WTC11 (cell line): ENCODE measurements at regions not wholly inside any gene's neighbourhood (a gene's known extent, or its start where the extent isn't known, plus 50 kb on each side); places are given as distances from the start of the nearest gene placed in this dataset.

Experiments used
- ATAC-seq: fragments of 200-7000 bp; cut with Tn5 transposase; 2 replicates; pipeline ENCODE4 v1.10.0; 2021; ENCODE audit warnings: mild to moderate bottlenecking, moderate library complexity
- CTCF ChIA-PET: fragments of 300-600 bp; sonication (Branson Sonifier 250); formaldehyde crosslinking; loops from one replicate; lab custom pipeline; 2021; ENCODE audit warnings: antibody characterized with exemption; lab: Charles Lee
- POLR2A ChIA-PET: fragments of 350-600 bp; sonication (Branson Sonifier 250); formaldehyde crosslinking; loops from one replicate; lab custom pipeline; 2021; ENCODE audit warnings: antibody characterized with exemption; lab: Charles Lee
- DNase-seq: peaks from one replicate; pipeline ENCODE4 v3.0.0; 2021; ENCODE audit warnings: low spot score
- H3K27ac Mint-ChIP-seq: 2 replicates; pipeline ENCODE4 v1.8.0; 2021; ENCODE audit warnings: mixed read lengths
- H3K27me3 Mint-ChIP-seq: 2 replicates; pipeline ENCODE4 v1.8.0; 2021; ENCODE audit warnings: low read depth, mild to moderate bottlenecking, moderate library complexity, mixed read lengths
- H3K36me3 Mint-ChIP-seq: 2 replicates; pipeline ENCODE4 v1.8.0; 2021; ENCODE audit warnings: mixed read lengths
- H3K4me1 Mint-ChIP-seq: 2 replicates; pipeline ENCODE4 v1.8.0; 2022; ENCODE audit warnings: mixed read lengths
- H3K4me3 Mint-ChIP-seq: 2 replicates; pipeline ENCODE4 v1.8.0; 2021; ENCODE audit warnings: mild to moderate bottlenecking, moderate library complexity, mixed read lengths
- H3K9me3 Mint-ChIP-seq: 2 replicates; pipeline ENCODE4 v1.8.0; 2021; ENCODE audit warnings: mixed read lengths
- ARID4B ChIP-seq: sonication (generic); formaldehyde crosslinking; IDR thresholded peaks from 2 replicates; pipeline ENCODE4 v1.8.0; 2023; ENCODE audit warnings: missing genetic modification reagents, mild to moderate bottlenecking, borderline replicate concordance
- CTCF ChIP-seq: fragments of 200-600 bp; IDR thresholded peaks from 2 replicates; pipeline ENCODE4 v1.8.0; 2022; ENCODE audit warnings: antibody characterized with exemption
- ESRRA ChIP-seq: sonication (generic); formaldehyde crosslinking; IDR thresholded peaks from 2 replicates; pipeline ENCODE4 v1.8.1; 2022; ENCODE audit warnings: mild to moderate bottlenecking, missing genetic modification reagents, borderline replicate concordance
- FOXJ3 ChIP-seq: sonication (generic); formaldehyde crosslinking; IDR thresholded peaks from 2 replicates; pipeline ENCODE4 v1.9.0; 2021; ENCODE audit warnings: missing genetic modification reagents, mild to moderate bottlenecking, borderline replicate concordance
- FOXK1 ChIP-seq: sonication (generic); formaldehyde crosslinking; IDR thresholded peaks from 2 replicates; pipeline ENCODE4 v1.8.0; 2022; ENCODE audit warnings: mild to moderate bottlenecking, moderate library complexity, missing genetic modification reagents
- FOXP4 ChIP-seq: sonication (generic); formaldehyde crosslinking; IDR thresholded peaks from 2 replicates; pipeline ENCODE4 v1.8.0; 2022; ENCODE audit warnings: mild to moderate bottlenecking, missing genetic modification reagents
- GABPB1 ChIP-seq: sonication (generic); formaldehyde crosslinking; IDR thresholded peaks from 2 replicates; pipeline ENCODE4 v1.8.1; 2023; ENCODE audit warnings: mild to moderate bottlenecking, missing genetic modification reagents
- HMGXB4 ChIP-seq: sonication (generic); formaldehyde crosslinking; IDR thresholded peaks from 2 replicates; pipeline ENCODE4 v1.8.1; 2023; ENCODE audit warnings: mild to moderate bottlenecking, moderate library complexity, missing genetic modification reagents
- KAT7 ChIP-seq: sonication (generic); formaldehyde crosslinking; IDR thresholded peaks from 2 replicates; pipeline ENCODE4 v1.8.1; 2023; ENCODE audit warnings: missing genetic modification reagents, mild to moderate bottlenecking, borderline replicate concordance
- MAX ChIP-seq: sonication (generic); formaldehyde crosslinking; IDR thresholded peaks from 2 replicates; pipeline ENCODE4 v1.8.0; 2022; ENCODE audit warnings: mild to moderate bottlenecking, missing genetic modification reagents
- MXD4 ChIP-seq: fragments of 250-450 bp; sonication (Bioruptor Pico); IDR thresholded peaks from 2 replicates; pipeline ENCODE4 v1.8.0; 2021; ENCODE audit warnings: mild to moderate bottlenecking, moderate library complexity, borderline replicate concordance
- NFATC4 ChIP-seq: fragments of 250-450 bp; sonication (Bioruptor Pico); IDR thresholded peaks from 2 replicates; pipeline ENCODE4 v1.9.0; 2021; ENCODE audit warnings: mild to moderate bottlenecking
- NFE2L1 ChIP-seq: sonication (generic); formaldehyde crosslinking; IDR thresholded peaks from 2 replicates; pipeline ENCODE4 v1.8.1; 2023; ENCODE audit warnings: missing genetic modification reagents
- NR3C1 ChIP-seq: sonication (generic); formaldehyde crosslinking; conservative IDR thresholded peaks from 2 replicates; pipeline ENCODE4 v1.8.1; 2023; ENCODE audit warnings: low read depth, mild to moderate bottlenecking, missing genetic modification reagents
- PRRX2 ChIP-seq: fragments of 250-450 bp; sonication (Bioruptor Pico); IDR thresholded peaks from 2 replicates; pipeline ENCODE4 v1.8.0; 2021; ENCODE audit warnings: mild to moderate bottlenecking
- SOX15 ChIP-seq: fragments of 250-450 bp; sonication (Bioruptor Pico); IDR thresholded peaks from 2 replicates; pipeline ENCODE4 v1.9.0; 2021; ENCODE audit warnings: mild to moderate bottlenecking
- TEAD1 ChIP-seq: sonication (generic); formaldehyde crosslinking; IDR thresholded peaks from 2 replicates; pipeline ENCODE4 v1.8.0; 2022; ENCODE audit warnings: mild to moderate bottlenecking, missing genetic modification reagents
- USF1 ChIP-seq: sonication (generic); formaldehyde crosslinking; IDR thresholded peaks from 2 replicates; pipeline ENCODE4 v1.8.0; 2022; ENCODE audit warnings: mild to moderate bottlenecking, missing genetic modification reagents
- ZMAT4 ChIP-seq: fragments of 250-450 bp; sonication (Bioruptor Pico); IDR thresholded peaks from 2 replicates; pipeline ENCODE4 v1.9.0; 2021; ENCODE audit warnings: mild to moderate bottlenecking
- ZNF219 ChIP-seq: sonication (generic); formaldehyde crosslinking; IDR thresholded peaks from 2 replicates; pipeline ENCODE4 v1.8.0; 2023; ENCODE audit warnings: missing genetic modification reagents, mild to moderate bottlenecking, borderline replicate concordance
- ZNF232 ChIP-seq: sonication (generic); formaldehyde crosslinking; IDR thresholded peaks from 2 replicates; pipeline ENCODE4 v1.8.0; 2022; ENCODE audit warnings: mild to moderate bottlenecking, missing genetic modification reagents
- ZNF671 ChIP-seq: fragments of 250-450 bp; sonication (Bioruptor Pico); IDR thresholded peaks from 2 replicates; pipeline ENCODE4 v1.8.0; 2021; ENCODE audit warnings: mild to moderate bottlenecking

- TF ChIP-seq GABPB1 = no peak
- no peak for TF ChIP-seq ARID4B (CRISPR knock-in tag)
- no peak for TF ChIP-seq CTCF
- TF ChIP-seq HMGXB4 (CRISPR knock-in tag) = no peak
- TF ChIP-seq FOXJ3 (CRISPR knock-in tag) = no peak
These were observed 304.0 kb downstream of the UACA start (continued) for GRCh38 chr15:70459312-70459711.

- peaks cover 15% of the 10 kb centered on the region for H3K27me3 Mint-ChIP-seq
- CTCF ChIA-PET = no interaction called here
- no peak for ATAC-seq
These were observed 309.6 kb downstream of the UACA start for GRCh38 chr15:70453766-70454165.

More at GRCh38 chr15:70453766-70454165, 309.6 kb downstream of the UACA start:
- TF ChIP-seq FOXP4 (CRISPR knock-in tag) = no peak
- no peak for TF ChIP-seq NFATC4 (CRISPR knock-in tag)
- TF ChIP-seq ARID4B (CRISPR knock-in tag) = no peak
- no peak for TF ChIP-seq ZNF232 (CRISPR knock-in tag)
- no peak for TF ChIP-seq FOXK1 (CRISPR knock-in tag)
- no peak for TF ChIP-seq NFE2L1 (CRISPR knock-in tag)
- no peak for TF ChIP-seq KAT7 (CRISPR knock-in tag)
- TF ChIP-seq SOX15 (CRISPR knock-in tag) = no peak
- no peak for TF ChIP-seq PRRX2
- no peak for TF ChIP-seq TEAD1
- TF ChIP-seq FOXJ3 (CRISPR knock-in tag) = no peak
- TF ChIP-seq USF1 = no peak
- no peak for TF ChIP-seq ZNF219 (CRISPR knock-in tag)
- no peak for TF ChIP-seq MAX (CRISPR knock-in tag)
- no peak for TF ChIP-seq MXD4 (CRISPR knock-in tag)
- TF ChIP-seq ZNF671 (CRISPR knock-in tag) = no peak
- TF ChIP-seq ZMAT4 = no peak
- no peak for TF ChIP-seq ESRRA (CRISPR knock-in tag)
- no peak for TF ChIP-seq NR3C1 (CRISPR knock-in tag)
- POLR2A ChIA-PET = no interaction called here
- 0 out of 2 replicates have a peak, but pooled peaks cover 3% of the 10 kb centered on the region for H3K36me3 Mint-ChIP-seq
- no peak overlapping the region for H3K4me3 Mint-ChIP-seq
- no peak overlapping the region for H3K27ac Mint-ChIP-seq
- peaks cover 22% of the 10 kb centered on the region for H3K4me1 Mint-ChIP-seq
- peaks cover 6% of the 10 kb centered on the region; the same call in 1 of the 2 replicates for H3K9me3 Mint-ChIP-seq
- DNase-seq = no peak
